ENCODE measurements at regions not wholly inside any gene's neighbourhood (a gene's known extent, or its start where the extent isn't known, plus 50 kb on each side); places are given as distances from the start of the nearest gene placed in this dataset.

- H3K4me1 ChIP-seq: no peaks in the 10 kb centered on the region
- intact Hi-C loops (cut with DNase I; ENCODE audit: low total_unique reads): no loop called here
- peaks cover 0 to 5% of the 10 kb centered on the region in 2 donors for H3K27me3 ChIP-seq
- no peak for DNase-seq
- H3K27ac ChIP-seq: no peak overlapping the region
- TF ChIP-seq CTCF (IDR thresholded peaks at IDR 0.05): no peak
- H3K4me3 ChIP-seq: no peak overlapping the region
- no peaks in the 10 kb centered on the region for H3K9me3 ChIP-seq
- no peaks in the 10 kb centered on the region for H3K36me3 ChIP-seq
Observed at GRCh38 chr9:21696411-21696871, 106.0 kb upstream of the MTAP start.

GRCh38 chr9:21708260-21708711 is 94.2 kb upstream of the MTAP start:
- Histone ChIP-seq H3K4me3 (no peak overlapping the region), H3K27ac (no peak overlapping the region), H3K9me3 (no peaks in the 10 kb centered on the region), H3K36me3 (no peaks in the 10 kb centered on the region), H3K4me1 (no peaks in the 10 kb centered on the region), H3K27me3 (no peaks in the 10 kb centered on the region)
- no peak for TF ChIP-seq CTCF (IDR thresholded peaks at IDR 0.05)
- no peak for DNase-seq
- intact Hi-C loops (cut with DNase I; ENCODE audit: low total_unique reads): no loop called here

GRCh38 chr9:21708856-21709255 is 93.6 kb upstream of the MTAP start:
- no peak overlapping the region for H3K4me3 ChIP-seq
- DNase-seq: no peak
- H3K27ac ChIP-seq: no peak overlapping the region
- TF ChIP-seq CTCF (IDR thresholded peaks at IDR 0.05): no peak
- no peaks in the 10 kb centered on the region for H3K27me3 ChIP-seq
- no peaks in the 10 kb centered on the region for H3K36me3 ChIP-seq
- no peaks in the 10 kb centered on the region for H3K4me1 ChIP-seq
- H3K9me3 ChIP-seq: no peaks in the 10 kb centered on the region
- intact Hi-C loops (cut with DNase I; ENCODE audit: low total_unique reads): no loop called here

- DNase-seq: peak in 1 of 2 donors; percentile 79
- intact Hi-C loops (cut with DNase I; ENCODE audit: low total_unique reads): no loop called here
- TF ChIP-seq CTCF (IDR thresholded peaks at IDR 0.05): peak; percentile 59 to 66
- no peaks in the 10 kb centered on the region for H3K36me3 ChIP-seq
- H3K27ac ChIP-seq: no peak overlapping the region
- H3K27me3 ChIP-seq: no peaks in the 10 kb centered on the region
- H3K4me1 ChIP-seq: no peaks in the 10 kb centered on the region
- no peak overlapping the region for H3K4me3 ChIP-seq
- no peaks in the 10 kb centered on the region for H3K9me3 ChIP-seq
Observed at GRCh38 chr9:21709464-21710058, 92.9 kb upstream of the MTAP start.

- H3K4me1 ChIP-seq: no peaks in the 10 kb centered on the region
- intact Hi-C loops (cut with DNase I; ENCODE audit: low total_unique reads): no loop called here
- H3K36me3 ChIP-seq: no peaks in the 10 kb centered on the region
- no peak overlapping the region for H3K27ac ChIP-seq
- no peak for TF ChIP-seq CTCF (IDR thresholded peaks at IDR 0.05)
- DNase-seq: no peak
- no peaks in the 10 kb centered on the region for H3K27me3 ChIP-seq
- H3K4me3 ChIP-seq: no peak overlapping the region
- no peaks in the 10 kb centered on the region for H3K9me3 ChIP-seq
Observed at GRCh38 chr9:21710548-21711191, 91.8 kb upstream of the MTAP start.
